ENCODE measurements at regions not wholly inside any gene's neighbourhood (a gene's known extent, or its start where the extent isn't known, plus 50 kb on each side); places are given as distances from the start of the nearest gene placed in this dataset.
A peak's percentile ranks its signal among the peaks of the same experiment; 100 is the strongest.

DNA sequence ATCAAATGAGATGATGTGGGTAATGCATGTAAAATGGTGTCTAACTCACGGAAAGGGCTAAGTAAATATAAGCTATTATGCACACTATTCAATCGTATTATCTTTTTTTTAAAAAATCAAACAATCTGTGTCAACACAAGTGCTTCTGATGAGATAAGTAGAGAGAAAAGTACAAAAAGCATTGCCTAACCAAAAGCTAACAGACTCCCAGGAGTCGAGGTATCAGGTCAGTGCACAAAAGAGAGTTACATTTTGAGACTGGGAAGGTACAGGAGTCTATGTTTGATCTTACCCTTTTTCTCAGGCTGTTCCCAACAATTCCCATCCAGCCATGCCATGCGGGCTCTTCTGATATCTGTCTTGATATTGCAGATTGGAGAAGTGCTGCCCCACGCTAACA, 203.3 kb upstream of the ZIC3 start:
- no peak for DNase-seq
- CTCF ChIA-PET, result no interaction called here
- Mint-ChIP-seq H3K36me3 (ENCODE audit: low read depth) (no peaks in the 10 kb centered on the region), H3K9me3 (no peaks in the 10 kb centered on the region), H3K4me3 (no peak overlapping the region), H3K4me1 (ENCODE audit: low read depth) (no peaks in the 10 kb centered on the region), H3K27ac (no peak overlapping the region), H3K27me3 (ENCODE audit: low read depth) (no peaks in the 10 kb centered on the region)
- intact Hi-C loops (cut with micrococcal nuclease), result no loop called here

DNA sequence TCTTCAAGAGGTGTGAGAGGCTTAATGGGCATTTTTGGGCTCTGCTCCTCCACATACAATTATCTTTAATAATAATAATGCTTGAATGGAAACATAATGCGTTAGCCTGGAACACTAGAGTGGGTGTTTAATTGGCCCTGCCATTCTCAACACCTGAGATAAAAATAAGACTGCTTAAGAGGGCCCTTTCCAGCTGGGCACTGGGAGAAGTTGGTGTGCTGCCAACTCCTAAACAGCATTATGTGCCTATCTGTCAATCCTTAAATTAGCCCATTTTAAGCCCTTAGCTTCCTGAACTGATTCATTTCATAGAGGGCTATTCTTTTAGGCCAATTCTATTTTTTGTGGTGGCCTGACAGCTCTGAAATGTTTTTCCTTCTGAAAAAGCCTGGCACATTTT, 211.1 kb upstream of the ZIC3 start:
- H3K27ac Mint-ChIP-seq, result no peak overlapping the region
- no peaks in the 10 kb centered on the region for H3K4me1 Mint-ChIP-seq (ENCODE audit: low read depth)
- intact Hi-C loops (cut with micrococcal nuclease), result no loop called here
- H3K27me3 Mint-ChIP-seq (ENCODE audit: low read depth), result no peaks in the 10 kb centered on the region
- no peak for DNase-seq
- CTCF ChIA-PET, result no interaction called here
- H3K4me3 Mint-ChIP-seq, result no peak overlapping the region
- H3K9me3 Mint-ChIP-seq, result no peaks in the 10 kb centered on the region
- no peaks in the 10 kb centered on the region for H3K36me3 Mint-ChIP-seq (ENCODE audit: low read depth)

- CTCF ChIA-PET, result no interaction called here
- Mint-ChIP-seq H3K9me3 (no peaks in the 10 kb centered on the region), H3K27ac (no peak overlapping the region), H3K27me3 (ENCODE audit: low read depth) (no peaks in the 10 kb centered on the region), H3K36me3 (ENCODE audit: low read depth) (no peaks in the 10 kb centered on the region), H3K4me3 (no peak overlapping the region), H3K4me1 (ENCODE audit: low read depth) (no peaks in the 10 kb centered on the region)
- intact Hi-C loops (cut with micrococcal nuclease), result no loop called here
- DNase-seq, result no peak
Observed at GRCh38 chrX:137353404-137353803, 212.5 kb upstream of the ZIC3 start.

DNA sequence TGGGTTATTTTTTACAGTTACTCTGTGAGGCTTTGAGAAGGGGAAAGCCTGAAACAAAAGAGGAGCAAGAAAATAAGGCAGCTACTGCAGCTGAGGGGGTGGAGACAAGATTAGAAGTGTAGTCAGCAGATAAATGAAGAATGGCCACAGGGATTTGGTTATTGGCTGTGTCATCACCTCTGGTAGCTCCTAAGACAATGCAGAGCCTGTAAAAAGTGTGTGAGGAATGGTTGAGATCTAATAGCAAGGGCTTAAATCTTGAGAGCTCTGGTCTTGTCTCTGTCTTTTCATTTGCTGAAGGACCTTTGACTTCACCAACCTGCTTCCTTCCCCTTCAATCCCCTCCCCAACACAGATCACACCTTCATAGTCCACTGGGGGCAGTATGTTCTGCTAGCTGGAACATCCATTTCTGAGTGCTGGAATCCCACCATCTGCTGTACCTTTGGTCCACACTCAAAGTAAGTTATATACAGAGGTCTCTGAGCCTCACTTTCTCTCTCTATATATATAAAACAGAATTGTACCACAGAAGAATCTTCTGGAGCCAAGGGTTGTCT, 213.7 kb upstream of the ZIC3 start:
- no peaks in the 10 kb centered on the region for H3K4me1 Mint-ChIP-seq (ENCODE audit: low read depth)
- no peak for DNase-seq
- no peak overlapping the region for H3K4me3 Mint-ChIP-seq
- no peaks in the 10 kb centered on the region for H3K27me3 Mint-ChIP-seq (ENCODE audit: low read depth)
- H3K27ac Mint-ChIP-seq, result no peak overlapping the region
- intact Hi-C loops (cut with micrococcal nuclease), result no loop called here
- no peaks in the 10 kb centered on the region for H3K36me3 Mint-ChIP-seq (ENCODE audit: low read depth)
- no peaks in the 10 kb centered on the region for H3K9me3 Mint-ChIP-seq
- CTCF ChIA-PET, result no interaction called here

DNA sequence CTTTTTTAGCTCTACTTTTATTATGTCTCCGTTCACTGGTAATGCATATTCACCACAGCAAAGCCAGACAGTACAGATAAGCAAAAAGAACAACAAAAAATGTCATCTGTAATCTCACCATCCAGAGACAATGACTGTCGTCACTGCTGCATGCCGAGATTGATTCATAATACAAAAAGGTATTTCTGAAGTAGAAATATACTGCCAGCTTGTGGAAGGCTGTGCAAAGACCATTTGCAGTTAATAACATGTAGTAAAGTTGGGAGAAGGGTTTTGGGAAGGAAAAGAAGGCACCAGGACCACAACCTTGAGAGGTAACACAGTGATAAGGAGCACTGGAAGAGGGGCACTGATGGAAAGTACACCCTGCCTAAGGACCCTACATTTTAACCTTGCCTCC, 223.0 kb upstream of the ZIC3 start:
- H3K4me3 Mint-ChIP-seq, result no peak overlapping the region
- intact Hi-C loops (cut with micrococcal nuclease), result no loop called here

GRCh38 chrX:137313627-137314026, 252.3 kb upstream of the ZIC3 start:
- CTCF ChIA-PET, result no interaction called here
- H3K4me1 Mint-ChIP-seq (ENCODE audit: low read depth), result no peaks in the 10 kb centered on the region
- peak; percentile 23 for DNase-seq
- intact Hi-C loops (cut with micrococcal nuclease), result no loop called here
- no peaks in the 10 kb centered on the region for H3K27me3 Mint-ChIP-seq (ENCODE audit: low read depth)
- H3K9me3 Mint-ChIP-seq, result peaks cover 4% of the 10 kb centered on the region
- H3K27ac Mint-ChIP-seq, result no peak overlapping the region
- peaks cover 2% of the 10 kb centered on the region for H3K36me3 Mint-ChIP-seq (ENCODE audit: low read depth)
- no peak overlapping the region for H3K4me3 Mint-ChIP-seq

More for the DNA sequence above, 223.0 kb upstream of the ZIC3 start:
- CTCF ChIA-PET, result no interaction called here
- Mint-ChIP-seq H3K9me3 (no peaks in the 10 kb centered on the region), H3K36me3 (ENCODE audit: low read depth) (no peaks in the 10 kb centered on the region), H3K4me1 (ENCODE audit: low read depth) (no peaks in the 10 kb centered on the region), H3K27ac (no peak overlapping the region), H3K27me3 (ENCODE audit: low read depth) (no peaks in the 10 kb centered on the region)
- no peak for DNase-seq

DNA sequence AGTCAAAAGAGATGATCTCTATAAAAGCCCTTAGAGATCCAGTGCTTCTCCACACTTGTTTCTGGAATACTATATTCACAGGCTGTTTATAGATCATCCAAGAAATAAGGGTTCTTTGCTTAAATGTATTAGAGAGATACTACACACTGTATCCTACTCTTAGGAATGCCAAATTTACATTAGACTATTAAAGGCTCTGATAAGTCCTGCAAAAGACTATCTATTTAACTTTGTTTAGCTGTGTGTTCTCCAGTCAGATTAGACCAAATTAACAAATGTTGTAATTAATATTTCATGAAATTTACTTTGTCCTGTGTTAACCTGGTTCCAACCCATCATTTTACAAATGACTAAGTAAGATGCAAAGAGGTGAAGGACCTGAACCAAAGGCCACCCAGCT, 260.5 kb upstream of the ZIC3 start:
- H3K4me3 Mint-ChIP-seq, result no peak overlapping the region
- peaks cover 4% of the 10 kb centered on the region for H3K9me3 Mint-ChIP-seq
- H3K36me3 Mint-ChIP-seq (ENCODE audit: low read depth), result no peaks in the 10 kb centered on the region
- CTCF ChIA-PET, result no interaction called here
- no peak overlapping the region for H3K27ac Mint-ChIP-seq
- DNase-seq, result no peak
- H3K4me1 Mint-ChIP-seq (ENCODE audit: low read depth), result no peaks in the 10 kb centered on the region
- intact Hi-C loops (cut with micrococcal nuclease), result no loop called here
- no peaks in the 10 kb centered on the region for H3K27me3 Mint-ChIP-seq (ENCODE audit: low read depth)

GRCh38 chrX:137297167-137297566, 263.4 kb upstream of the GPR101 start:
- Mint-ChIP-seq H3K4me1 (ENCODE audit: low read depth) (no peaks in the 10 kb centered on the region), H3K27me3 (ENCODE audit: low read depth) (no peaks in the 10 kb centered on the region), H3K4me3 (no peak overlapping the region), H3K36me3 (ENCODE audit: low read depth) (no peaks in the 10 kb centered on the region), H3K27ac (no peak overlapping the region), H3K9me3 (no peaks in the 10 kb centered on the region)
- CTCF ChIA-PET, result no interaction called here
- DNase-seq, result no peak
- intact Hi-C loops (cut with micrococcal nuclease), result no loop called here

DNA sequence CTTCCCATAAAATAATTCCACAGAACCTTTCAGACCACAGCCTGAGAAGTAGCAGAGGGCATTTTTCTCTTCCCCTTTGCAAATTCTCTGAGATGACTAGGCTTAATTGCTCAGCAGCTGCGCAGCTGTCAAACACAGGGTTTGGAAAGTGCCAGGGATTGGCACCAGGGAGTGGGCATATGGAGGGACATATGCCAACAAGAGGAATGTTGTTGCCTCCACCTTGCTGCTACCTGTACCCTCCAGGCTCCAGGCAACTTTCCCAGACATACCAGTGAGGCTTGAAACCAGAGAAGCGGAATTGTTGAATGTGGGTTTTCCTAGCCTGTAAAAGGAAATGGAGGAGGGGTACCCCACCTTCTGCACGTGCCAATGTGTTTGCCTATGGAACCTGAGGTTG, 256.2 kb upstream of the GPR101 start:
- no peaks in the 10 kb centered on the region for H3K27me3 Mint-ChIP-seq (ENCODE audit: low read depth)
- CTCF ChIA-PET, result no interaction called here
- H3K9me3 Mint-ChIP-seq, result no peaks in the 10 kb centered on the region
- no peaks in the 10 kb centered on the region for H3K36me3 Mint-ChIP-seq (ENCODE audit: low read depth)
- no peak for DNase-seq
- intact Hi-C loops (cut with micrococcal nuclease), result no loop called here
- H3K4me3 Mint-ChIP-seq, result no peak overlapping the region
- H3K4me1 Mint-ChIP-seq (ENCODE audit: low read depth), result no peaks in the 10 kb centered on the region
- no peak overlapping the region for H3K27ac Mint-ChIP-seq

GRCh38 chrX:137287191-137287590, 253.4 kb upstream of the GPR101 start:
- H3K4me3 Mint-ChIP-seq, result no peak overlapping the region
- no peaks in the 10 kb centered on the region for H3K27me3 Mint-ChIP-seq (ENCODE audit: low read depth)
- H3K27ac Mint-ChIP-seq, result no peak overlapping the region
- intact Hi-C loops (cut with micrococcal nuclease), result no loop called here
- no peak for DNase-seq
- H3K9me3 Mint-ChIP-seq, result no peaks in the 10 kb centered on the region
- no peaks in the 10 kb centered on the region for H3K36me3 Mint-ChIP-seq (ENCODE audit: low read depth)
- no peaks in the 10 kb centered on the region for H3K4me1 Mint-ChIP-seq (ENCODE audit: low read depth)
- CTCF ChIA-PET, result no interaction called here

DNA sequence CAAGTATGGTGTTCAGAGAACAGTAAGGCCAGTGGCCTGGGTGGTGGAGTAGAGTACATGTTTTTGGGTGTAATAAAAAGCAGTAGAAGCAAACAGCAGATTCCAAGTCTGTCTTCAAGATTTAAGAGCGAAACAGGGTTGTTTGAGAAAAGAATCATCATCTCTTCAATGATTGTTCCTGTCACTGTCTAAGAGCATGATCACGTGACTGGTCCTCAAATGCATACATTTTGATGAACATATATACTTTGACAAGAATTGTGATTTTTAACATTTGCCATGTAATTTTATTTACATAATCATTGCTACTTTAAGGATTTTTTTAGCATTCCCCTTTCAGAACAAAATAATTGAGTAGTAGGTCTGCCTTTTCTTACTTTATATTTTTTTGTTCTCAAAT, 252.6 kb upstream of the GPR101 start:
- no peak overlapping the region for H3K27ac Mint-ChIP-seq
- no peaks in the 10 kb centered on the region for H3K9me3 Mint-ChIP-seq
- DNase-seq, result no peak
- no peaks in the 10 kb centered on the region for H3K4me1 Mint-ChIP-seq (ENCODE audit: low read depth)
- H3K4me3 Mint-ChIP-seq, result no peak overlapping the region
- H3K27me3 Mint-ChIP-seq (ENCODE audit: low read depth), result no peaks in the 10 kb centered on the region
- intact Hi-C loops (cut with micrococcal nuclease), result no loop called here
- CTCF ChIA-PET, result no interaction called here
- no peaks in the 10 kb centered on the region for H3K36me3 Mint-ChIP-seq (ENCODE audit: low read depth)

DNA sequence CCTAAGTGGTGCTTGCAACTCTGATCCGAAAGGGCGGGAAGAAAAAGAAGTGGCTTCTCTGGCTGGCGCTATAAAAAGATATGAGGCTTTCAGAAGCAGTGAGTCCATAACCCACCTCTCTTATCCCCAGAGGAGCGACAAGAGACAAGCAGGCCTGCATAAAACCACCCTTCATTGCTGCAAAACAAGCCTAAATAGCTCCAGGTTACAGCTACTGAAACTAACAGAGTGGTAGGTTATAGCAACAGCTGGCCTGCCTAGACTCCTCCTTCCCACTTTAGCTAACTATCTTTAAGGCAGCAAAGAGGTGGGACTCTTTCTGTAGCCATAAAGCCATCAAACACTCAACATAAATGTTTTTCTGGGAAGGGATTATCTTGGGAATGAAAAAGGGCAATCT, 245.0 kb upstream of the GPR101 start:
- H3K27me3 Mint-ChIP-seq (ENCODE audit: low read depth), result no peaks in the 10 kb centered on the region
- no peaks in the 10 kb centered on the region for H3K9me3 Mint-ChIP-seq
- H3K4me3 Mint-ChIP-seq, result no peak overlapping the region
- CTCF ChIA-PET, result no interaction called here
- intact Hi-C loops (cut with micrococcal nuclease), result no loop called here
- H3K27ac Mint-ChIP-seq, result no peak overlapping the region
- no peaks in the 10 kb centered on the region for H3K4me1 Mint-ChIP-seq (ENCODE audit: low read depth)
- no peak for DNase-seq
- H3K36me3 Mint-ChIP-seq (ENCODE audit: low read depth), result no peaks in the 10 kb centered on the region

- H3K4me3 Mint-ChIP-seq, result no peak overlapping the region
- H3K36me3 Mint-ChIP-seq (ENCODE audit: low read depth), result no peaks in the 10 kb centered on the region
- no peaks in the 10 kb centered on the region for H3K4me1 Mint-ChIP-seq (ENCODE audit: low read depth)
- H3K27me3 Mint-ChIP-seq (ENCODE audit: low read depth), result no peaks in the 10 kb centered on the region
- DNase-seq, result no peak
- H3K9me3 Mint-ChIP-seq, result no peaks in the 10 kb centered on the region
- CTCF ChIA-PET, result no interaction called here
- H3K27ac Mint-ChIP-seq, result no peak overlapping the region
- intact Hi-C loops (cut with micrococcal nuclease), result no loop called here
Observed at GRCh38 chrX:137263374-137263773, 229.6 kb upstream of the GPR101 start.

DNA sequence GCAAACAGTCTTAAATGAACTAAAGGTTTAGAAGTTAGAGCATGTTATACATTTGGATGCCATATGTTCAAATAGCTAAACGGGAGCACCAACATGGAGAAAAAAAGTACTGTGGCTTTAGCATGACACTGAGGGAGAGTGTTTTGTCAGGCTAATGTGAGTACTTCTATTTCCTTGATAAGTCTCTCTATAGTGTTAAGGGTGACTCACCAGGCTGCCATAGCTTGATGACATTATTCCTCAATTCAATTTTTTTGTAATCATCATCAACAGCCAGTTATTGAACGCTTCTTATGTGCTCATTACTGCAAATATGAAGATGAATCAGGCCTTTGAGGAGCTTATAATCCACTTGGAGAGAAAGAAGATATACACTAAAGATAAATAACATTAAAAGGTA, 211.4 kb upstream of the GPR101 start:
- no peak overlapping the region for H3K4me3 Mint-ChIP-seq
- CTCF ChIA-PET, result no interaction called here

More for the DNA sequence above, 211.4 kb upstream of the GPR101 start:
- Mint-ChIP-seq H3K27me3 (ENCODE audit: low read depth) (no peaks in the 10 kb centered on the region), H3K36me3 (ENCODE audit: low read depth) (no peaks in the 10 kb centered on the region), H3K9me3 (no peaks in the 10 kb centered on the region), H3K4me1 (ENCODE audit: low read depth) (no peaks in the 10 kb centered on the region), H3K27ac (no peak overlapping the region)
- intact Hi-C loops (cut with micrococcal nuclease), result no loop called here
- DNase-seq, result no peak

Measured in activated naive CD4-positive, alpha-beta T cell treated with anti-CD3 and anti-CD28 coated beads for 36 hours (primary cell).